Heart left ventricle (tissue), 13 donors: ENCODE measurements at regions not wholly inside any gene's neighbourhood (a gene's known extent, or its start where the extent isn't known, plus 50 kb on each side); places are given as distances from the start of the nearest gene placed in this dataset.

Experiments used
- CTCF ChIP-seq, 12 donors: fragments of 200-600 bp; sonication (generic) in 4 of 12; IDR thresholded peaks; one replicate each; pipeline versions ENCODE4 v1.5.0 to v1.8.0; 2018 to 2022; ENCODE audit warnings: antibody characterized with exemption in 12 of 12, mild to moderate bottlenecking in 5 of 12
- POLR2A ChIP-seq, 2 donors: fragments of 450-650 bp; IDR thresholded peaks; one replicate each; pipeline ENCODE4 v1.6.1; 2017; ENCODE audit warnings: antibody characterized with exemption in 2 of 2, mild to moderate bottlenecking in 2 of 2, moderate library complexity in 2 of 2
- donor health status: ischemic (EF 13 %, LVEDD 7.1; RV severe dilation, severe dysfunction).
- donor health status: DM: no; HTN: yes; CAD: no.
- donor health status: DM: no; HTN: no; CAD: no.
- donor health status: ischemic (EF 25% LVEDD 6.9; RV normal size, moderate dysfunction).
- donor health status: ischemic (EF 25% LVEDD 5.7; RV mildly dilated, moderate dysfunction).
- donor health status: ischemic (EF 35%, LVEDD 5.7; RV mildly dilated, moderate dysfunction).
- donor health status: nonischemic (EF 11% LVEDD 7.7; RV severe dilation, severe dysfunction).
- donor health status: DM: yes; HTN: yes; CAD: no.
- donor health status: PGD.
- donor health status: ischemic (EF 29% LVEDD 5.4; RV normal size, mild dysfunction).
- donor health status: nonischemic (EF 23%, LVEDD 6.1; RV moderate dilation, normal function).

- TF ChIP-seq CTCF (IDR thresholded peaks at IDR 0.05) (no peak), POLR2A (IDR thresholded peaks at IDR 0.05) (no peak)
Measured at GRCh38 chr3:176948151-176948550, 249.1 kb downstream of the TBL1XR1 start.
